Left kidney (tissue), 1 donor: ENCODE measurements at regions not wholly inside any gene's neighbourhood (a gene's known extent, or its start where the extent isn't known, plus 50 kb on each side); places are given as distances from the start of the nearest gene placed in this dataset.

ENCODE experiments used
- DNase-seq: peaks from one replicate; pipeline ENCODE4 v3.0.0-alpha.2; 2013

GRCh38 chr12:93104535-93104934 lies 175.4 kb upstream of the EEA1 start:
- DNase-seq, result no peak

GRCh38 chr12:93106910-93107309 lies 177.8 kb upstream of the EEA1 start:
- no peak for DNase-seq

- no peak for DNase-seq
These were observed 178.6 kb upstream of the EEA1 start for GRCh38 chr12:93107514-93108312.

- DNase-seq, result no peak
These were observed 179.9 kb upstream of the EEA1 start for GRCh38 chr12:93108985-93109384.

- no peak for DNase-seq
These were observed 180.6 kb upstream of the EEA1 start for GRCh38 chr12:93109551-93110203.

GRCh38 chr12:93111773-93112172 lies 182.7 kb upstream of the EEA1 start:
- DNase-seq, result no peak

- DNase-seq, result no peak
These were observed 184.4 kb upstream of the EEA1 start for GRCh38 chr12:93113317-93114006.

GRCh38 chr12:93115198-93115601 lies 186.1 kb upstream of the EEA1 start:
- no peak for DNase-seq

- no peak for DNase-seq
These were observed 186.6 kb upstream of the EEA1 start for GRCh38 chr12:93115646-93116045.

GRCh38 chr12:93116632-93117031 lies 187.5 kb upstream of the EEA1 start:
- no peak for DNase-seq

- DNase-seq, result no peak
These were observed 192.8 kb upstream of the EEA1 start for GRCh38 chr12:93121729-93122488.

GRCh38 chr12:93122569-93123091 lies 193.5 kb upstream of the EEA1 start:
- DNase-seq, result no peak

GRCh38 chr12:93125126-93125525 lies 196.0 kb upstream of the EEA1 start:
- DNase-seq, result no peak

GRCh38 chr12:93126069-93126474 lies 197.0 kb upstream of the EEA1 start:
- DNase-seq, result no peak

GRCh38 chr12:93127107-93127560 lies 198.0 kb upstream of the EEA1 start:
- no peak for DNase-seq

GRCh38 chr12:93127582-93128331 lies 198.7 kb upstream of the EEA1 start:
- no peak for DNase-seq

GRCh38 chr12:93128332-93128707 lies 199.2 kb upstream of the EEA1 start:
- no peak for DNase-seq

- no peak for DNase-seq
These were observed 201.4 kb upstream of the EEA1 start for GRCh38 chr12:93130366-93131054.

- no peak for DNase-seq
These were observed 204.3 kb upstream of the EEA1 start for GRCh38 chr12:93133361-93133760.

GRCh38 chr12:93134175-93134890 lies 205.2 kb upstream of the EEA1 start:
- DNase-seq, result no peak
